Cardiac muscle cell (in vitro differentiated cells and primary cell): ENCODE measurements at regions not wholly inside any gene's neighbourhood (a gene's known extent, or its start where the extent isn't known, plus 50 kb on each side); places are given as distances from the start of the nearest gene placed in this dataset.

ENCODE experiments used
- DNase-seq, 2 donors: peaks; one replicate each; pipeline versions ENCODE4 v3.0.0 to v3.0.0-alpha.2; 2010 to 2017; ENCODE audit warnings: low read depth in 1 of 2, low spot score in 1 of 2
- H3K27ac ChIP-seq: fragments of 200-600 bp; sonication (generic); 2 replicates; pipeline ENCODE4 v1.5.1; 2016
- H3K27me3 ChIP-seq: fragments of 200-600 bp; sonication (generic); 2 replicates; pipeline ENCODE4 v1.6.0; 2016; ENCODE audit warnings: control low read depth
- H3K36me3 ChIP-seq: fragments of 200-600 bp; sonication (generic); 2 replicates; pipeline ENCODE4 v1.5.1; 2016; ENCODE audit warnings: control low read depth
- H3K4me1 ChIP-seq: fragments of 200-600 bp; sonication (generic); 2 replicates; pipeline ENCODE4 v1.8.1; 2017; ENCODE audit warnings: low read depth, mild to moderate bottlenecking, mixed run types
- H3K4me3 ChIP-seq: fragments of 200-600 bp; sonication (generic); 2 replicates; pipeline ENCODE4 v1.5.1; 2016; ENCODE audit warnings: mild to moderate bottlenecking
- H3K9me3 ChIP-seq: fragments of 200-600 bp; sonication (generic); 2 replicates; pipeline ENCODE4 v1.5.1; 2017; ENCODE audit warnings: low read depth, mild to moderate bottlenecking, control low read depth
- TF ChIP-seq, protein P1 (sequence below): IDR thresholded peaks from 2 replicates; pipeline ENCODE4 v1.5.1; 2012; ENCODE audit warnings: low read depth, mild to moderate bottlenecking, low read length

DNA sequence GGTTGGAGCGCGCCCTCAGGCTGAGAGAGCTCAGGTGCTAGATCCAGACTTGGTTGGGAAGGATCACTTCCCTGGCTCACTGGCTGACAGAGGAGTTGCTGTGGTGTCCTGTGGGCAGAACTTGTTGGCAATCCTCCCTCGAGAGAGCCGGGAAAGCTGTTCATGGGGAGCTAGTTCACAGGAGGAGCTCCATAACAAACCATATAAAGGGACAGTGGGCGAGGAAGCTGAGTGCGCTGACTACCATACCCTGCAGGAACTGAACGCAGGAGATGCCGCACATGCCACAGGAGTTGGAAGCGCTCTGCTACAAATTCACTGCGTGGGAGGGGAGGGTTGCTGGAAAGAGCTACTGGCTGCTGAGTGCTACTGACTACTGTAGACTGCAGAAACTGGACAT lies 243.2 kb downstream of the OGFRL1 start:
- H3K9me3 ChIP-seq, result no peaks in the 10 kb centered on the region
- TF ChIP-seq, protein P1, sequence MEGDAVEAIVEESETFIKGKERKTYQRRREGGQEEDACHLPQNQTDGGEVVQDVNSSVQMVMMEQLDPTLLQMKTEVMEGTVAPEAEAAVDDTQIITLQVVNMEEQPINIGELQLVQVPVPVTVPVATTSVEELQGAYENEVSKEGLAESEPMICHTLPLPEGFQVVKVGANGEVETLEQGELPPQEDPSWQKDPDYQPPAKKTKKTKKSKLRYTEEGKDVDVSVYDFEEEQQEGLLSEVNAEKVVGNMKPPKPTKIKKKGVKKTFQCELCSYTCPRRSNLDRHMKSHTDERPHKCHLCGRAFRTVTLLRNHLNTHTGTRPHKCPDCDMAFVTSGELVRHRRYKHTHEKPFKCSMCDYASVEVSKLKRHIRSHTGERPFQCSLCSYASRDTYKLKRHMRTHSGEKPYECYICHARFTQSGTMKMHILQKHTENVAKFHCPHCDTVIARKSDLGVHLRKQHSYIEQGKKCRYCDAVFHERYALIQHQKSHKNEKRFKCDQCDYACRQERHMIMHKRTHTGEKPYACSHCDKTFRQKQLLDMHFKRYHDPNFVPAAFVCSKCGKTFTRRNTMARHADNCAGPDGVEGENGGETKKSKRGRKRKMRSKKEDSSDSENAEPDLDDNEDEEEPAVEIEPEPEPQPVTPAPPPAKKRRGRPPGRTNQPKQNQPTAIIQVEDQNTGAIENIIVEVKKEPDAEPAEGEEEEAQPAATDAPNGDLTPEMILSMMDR, result no peak
- no peak for DNase-seq
- H3K4me1 ChIP-seq, result peaks cover 37% of the 10 kb centered on the region
- H3K36me3 ChIP-seq, result no peaks in the 10 kb centered on the region
- H3K27ac ChIP-seq, result no peak overlapping the region
- H3K27me3 ChIP-seq, result no peaks in the 10 kb centered on the region
- H3K4me3 ChIP-seq, result no peak overlapping the region

DNA sequence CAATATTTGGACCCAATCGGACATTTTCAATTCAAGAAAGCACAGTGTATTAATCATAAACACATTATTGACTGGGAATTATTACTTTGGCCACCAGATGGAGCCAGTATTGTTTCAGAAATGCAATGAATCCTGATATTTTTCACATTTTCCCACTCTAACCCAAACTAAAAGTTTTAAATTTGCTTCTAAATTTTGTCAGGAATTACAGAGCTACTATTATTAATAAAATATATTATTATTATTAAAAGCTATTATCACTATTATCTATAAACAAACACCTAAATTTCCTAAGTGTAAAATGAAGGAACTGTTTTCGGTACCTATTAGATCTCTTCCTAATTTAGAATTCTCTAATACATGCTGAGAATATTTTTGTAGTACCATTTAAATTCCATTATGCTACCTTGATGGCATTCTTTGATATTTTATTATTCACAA lies 245.3 kb downstream of the OGFRL1 start:
- no peaks in the 10 kb centered on the region for H3K27me3 ChIP-seq
- H3K27ac ChIP-seq, result no peak overlapping the region
- peaks cover 19% of the 10 kb centered on the region for H3K4me1 ChIP-seq
- TF ChIP-seq, protein P1, result peak; percentile 60
- no peaks in the 10 kb centered on the region for H3K9me3 ChIP-seq
- no peak overlapping the region for H3K4me3 ChIP-seq
- DNase-seq, result peak in 1 of 2 donors; percentile 51
- H3K36me3 ChIP-seq, result no peaks in the 10 kb centered on the region

DNA sequence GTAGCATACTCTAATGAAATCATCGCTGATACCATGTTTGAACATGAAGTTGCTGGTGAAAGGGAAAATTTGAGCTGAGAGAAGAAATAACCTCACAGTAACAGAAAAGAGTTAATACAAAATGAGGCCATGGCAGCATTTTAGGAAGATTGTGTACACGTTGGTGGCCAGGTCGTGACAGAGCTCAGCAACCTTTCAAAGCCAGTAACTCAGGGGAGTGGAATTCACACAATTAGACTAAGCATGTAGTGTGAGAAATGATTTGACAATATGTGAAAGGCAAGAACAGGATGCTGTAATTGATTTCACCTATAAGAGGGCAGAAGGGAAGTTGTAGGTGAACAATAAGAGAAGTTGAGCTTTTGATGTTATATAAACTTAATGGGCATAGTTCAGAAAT lies 246.3 kb downstream of the OGFRL1 start:
- no peak overlapping the region for H3K27ac ChIP-seq
- H3K4me1 ChIP-seq, result peaks cover 10% of the 10 kb centered on the region
- no peak overlapping the region for H3K4me3 ChIP-seq
- H3K9me3 ChIP-seq, result no peaks in the 10 kb centered on the region
- H3K36me3 ChIP-seq, result no peaks in the 10 kb centered on the region
- no peak for DNase-seq
- TF ChIP-seq, protein P1, result no peak
- H3K27me3 ChIP-seq, result no peaks in the 10 kb centered on the region

DNA sequence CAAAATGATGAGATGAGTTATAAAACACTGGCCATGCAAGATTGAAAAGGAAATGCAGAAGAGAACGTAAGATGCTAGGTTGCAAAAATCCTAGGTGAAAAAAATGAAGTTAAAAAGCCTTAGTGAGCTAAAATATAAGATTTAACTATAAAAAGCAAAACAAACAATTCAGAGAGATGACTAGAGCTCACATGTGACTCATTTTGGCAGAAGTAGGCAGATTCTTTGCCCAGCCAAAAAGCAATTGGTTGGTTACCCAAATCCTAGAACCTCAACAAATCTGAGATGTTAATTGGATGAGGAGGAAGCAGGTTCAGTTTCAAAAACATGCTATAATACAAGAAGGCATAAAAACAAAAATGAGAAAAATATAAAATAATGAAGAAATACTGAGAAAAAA lies 249.1 kb downstream of the OGFRL1 start:
- Histone ChIP-seq H3K9me3 (no peaks in the 10 kb centered on the region), H3K27ac (no peak overlapping the region), H3K4me1 (no peaks in the 10 kb centered on the region), H3K27me3 (no peaks in the 10 kb centered on the region), H3K36me3 (no peaks in the 10 kb centered on the region), H3K4me3 (no peak overlapping the region)
- DNase-seq, result peak in 1 of 2 donors; percentile 13
- TF ChIP-seq, protein P1, result no peak

DNA sequence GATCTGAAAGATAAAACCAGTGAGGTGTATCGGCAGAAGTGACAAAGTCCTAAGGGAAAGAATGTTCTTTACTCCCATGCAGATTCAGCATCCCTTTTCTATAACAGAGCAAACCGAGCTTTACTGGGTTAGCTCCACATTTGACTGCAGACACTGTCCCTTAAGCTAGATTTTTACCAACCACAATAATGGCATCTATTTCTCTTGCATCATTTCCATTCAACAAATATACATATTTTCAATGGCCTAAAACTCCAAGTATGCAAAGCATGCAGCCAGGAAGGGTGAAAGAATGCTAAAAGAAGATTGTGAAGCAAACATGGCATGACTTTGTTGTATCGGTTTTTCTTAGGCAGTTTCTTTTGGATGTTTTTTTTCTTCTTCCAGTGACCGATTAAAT lies 255.4 kb downstream of the OGFRL1 start:
- no peaks in the 10 kb centered on the region for H3K9me3 ChIP-seq
- TF ChIP-seq, protein P1, result no peak
- peak in 1 of 2 donors; percentile 65 for DNase-seq
- H3K27ac ChIP-seq, result no peak overlapping the region
- no peaks in the 10 kb centered on the region for H3K27me3 ChIP-seq
- no peaks in the 10 kb centered on the region for H3K36me3 ChIP-seq
- no peak overlapping the region for H3K4me3 ChIP-seq
- no peaks in the 10 kb centered on the region for H3K4me1 ChIP-seq

DNA sequence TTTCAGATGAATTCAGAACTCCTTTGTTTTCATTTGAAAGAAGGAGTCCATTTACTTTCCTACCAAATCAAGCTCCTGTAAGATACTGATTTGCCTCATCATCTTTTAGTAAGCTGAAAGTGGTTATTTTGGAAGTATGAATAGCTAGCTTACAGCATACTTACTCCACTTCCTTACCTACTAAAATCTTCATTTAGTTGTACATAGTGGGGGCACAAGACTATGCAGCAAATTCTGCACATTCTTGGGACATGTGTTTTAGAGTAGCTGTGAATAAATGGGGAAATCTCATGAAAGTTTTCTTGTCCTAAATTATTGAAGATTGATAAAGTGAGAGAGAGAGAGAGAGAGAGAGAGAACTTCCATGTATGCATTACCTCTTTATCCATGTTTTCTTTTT lies 256.3 kb downstream of the OGFRL1 start:
- Histone ChIP-seq H3K9me3 (no peaks in the 10 kb centered on the region), H3K27ac (no peak overlapping the region), H3K4me1 (no peaks in the 10 kb centered on the region), H3K36me3 (no peaks in the 10 kb centered on the region), H3K27me3 (no peaks in the 10 kb centered on the region), H3K4me3 (no peak overlapping the region)
- TF ChIP-seq, protein P1, result no peak
- DNase-seq, result no peak
